Esophagus muscularis mucosa (tissue), 4 donors: ENCODE measurements at regions not wholly inside any gene's neighbourhood (a gene's known extent, or its start where the extent isn't known, plus 50 kb on each side); places are given as distances from the start of the nearest gene placed in this dataset.

Experiments
- DNase-seq: peaks from one replicate; pipeline ENCODE4 v3.0.0-alpha.2; 2017; ENCODE audit errors: extremely low spot score
- H3K27ac ChIP-seq, 4 donors: fragments of 200-600 bp; sonication (generic); replicated peaks in 1 of 4; 1 replicate in 3 of 4; 2 replicates in 1 of 4; pipeline ENCODE4 v1.5.1; 2016 to 2019; ENCODE audit warnings: mild to moderate bottlenecking in 1 of 4
- H3K27me3 ChIP-seq, 4 donors: fragments of 200-600 bp; sonication (generic); one replicate each; pipeline versions ENCODE4 v1.5.1 to v1.6.0; 2016 to 2019
- H3K36me3 ChIP-seq, 4 donors: fragments of 200-600 bp; sonication (generic); one replicate each; pipeline ENCODE4 v1.5.1; 2016 to 2019
- H3K4me1 ChIP-seq, 4 donors: fragments of 200-600 bp; sonication (generic); one replicate each; pipeline ENCODE4 v1.5.1; 2016 to 2019
- H3K4me3 ChIP-seq, 4 donors: fragments of 200-600 bp; sonication (generic); 1 replicate in 2 of 4; 2 replicates in 2 of 4; pipeline ENCODE4 v1.5.1; 2016 to 2019; ENCODE audit warnings: mild to moderate bottlenecking in 4 of 4, moderate library complexity in 1 of 4
- H3K9me3 ChIP-seq, 4 donors: fragments of 200-600 bp; sonication (generic); 1 replicate in 3 of 4; 2 replicates in 1 of 4; pipeline ENCODE4 v1.5.1; 2016 to 2019
- EP300 ChIP-seq: sonication (generic); formaldehyde crosslinking; IDR thresholded peaks from one replicate; pipeline ENCODE4 v1.6.1; 2017; ENCODE audit warnings: antibody characterized with exemption
- POLR2A ChIP-seq: fragments of 450-650 bp; IDR thresholded peaks from one replicate; pipeline ENCODE4 v1.6.1; 2017; ENCODE audit warnings: antibody characterized with exemption, moderate library complexity, mild to moderate bottlenecking, low read depth
- POLR2AphosphoS5 ChIP-seq, 2 donors: sonication (generic); formaldehyde crosslinking; IDR thresholded peaks; one replicate each; pipeline ENCODE4 v1.6.1; 2017; ENCODE audit warnings: antibody characterized with exemption in 2 of 2
- WGBS: methylation state at CpG from one replicate; pipeline ENCODE4 v1.1.5; 2018; 5-methylcytosine and 5-hydroxymethylcytosine counted together
- intact Hi-C: fragments of 100-400 bp; cut with DNase I; formaldehyde crosslinking; loops from one replicate; pipeline ENCODE4 v1.15.1; 2023
- TF ChIP-seq, protein P1 (sequence below), 3 experiments: fragments of 200-600 bp in 2 of 3; fragments of 450-650 bp in 1 of 3; sonication (generic) in 2 of 3; IDR thresholded peaks; one replicate each; pipeline ENCODE4 v1.5.1; 2017 to 2019; ENCODE audit warnings: antibody characterized with exemption in 3 of 3, mild to moderate bottlenecking in 2 of 3, moderate library complexity in 1 of 3

DNA sequence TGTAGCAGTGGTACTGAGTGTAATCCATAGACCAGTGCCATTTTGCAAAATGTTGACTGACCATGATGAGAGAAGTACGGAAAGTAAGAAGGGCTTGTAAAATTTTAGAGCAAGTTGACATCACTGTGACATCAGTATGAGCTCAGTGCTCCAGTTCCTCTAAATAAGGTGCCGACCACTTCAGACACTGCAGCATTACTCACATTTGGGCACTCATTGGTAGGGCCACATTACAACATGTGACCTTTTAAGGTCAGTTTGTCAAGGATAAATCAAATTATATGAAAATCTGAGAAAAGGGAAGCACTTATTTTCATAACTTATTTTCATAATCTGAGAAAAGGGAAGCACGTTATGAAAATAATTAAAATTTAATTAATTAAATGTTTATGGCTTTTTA is 128.0 kb upstream of the ERG start:
- Histone ChIP-seq H3K4me3 (no peak overlapping the region), H3K36me3 (no peaks in the 10 kb centered on the region), H3K27me3 (peaks cover 0 to 1% (median 0%) of the 10 kb centered on the region in 4 donors), H3K4me1 (no peaks in the 10 kb centered on the region), H3K9me3 (peaks cover 0 to 10% (median 0%) of the 10 kb centered on the region in 4 donors), H3K27ac (no peak overlapping the region)
- intact Hi-C loops = no loop called here
- no peak for DNase-seq
- TF ChIP-seq POLR2A (no peak), POLR2AphosphoS5 (IDR thresholded peaks at IDR 0.05) (no peak), EP300 (no peak)
- TF ChIP-seq, protein P1, sequence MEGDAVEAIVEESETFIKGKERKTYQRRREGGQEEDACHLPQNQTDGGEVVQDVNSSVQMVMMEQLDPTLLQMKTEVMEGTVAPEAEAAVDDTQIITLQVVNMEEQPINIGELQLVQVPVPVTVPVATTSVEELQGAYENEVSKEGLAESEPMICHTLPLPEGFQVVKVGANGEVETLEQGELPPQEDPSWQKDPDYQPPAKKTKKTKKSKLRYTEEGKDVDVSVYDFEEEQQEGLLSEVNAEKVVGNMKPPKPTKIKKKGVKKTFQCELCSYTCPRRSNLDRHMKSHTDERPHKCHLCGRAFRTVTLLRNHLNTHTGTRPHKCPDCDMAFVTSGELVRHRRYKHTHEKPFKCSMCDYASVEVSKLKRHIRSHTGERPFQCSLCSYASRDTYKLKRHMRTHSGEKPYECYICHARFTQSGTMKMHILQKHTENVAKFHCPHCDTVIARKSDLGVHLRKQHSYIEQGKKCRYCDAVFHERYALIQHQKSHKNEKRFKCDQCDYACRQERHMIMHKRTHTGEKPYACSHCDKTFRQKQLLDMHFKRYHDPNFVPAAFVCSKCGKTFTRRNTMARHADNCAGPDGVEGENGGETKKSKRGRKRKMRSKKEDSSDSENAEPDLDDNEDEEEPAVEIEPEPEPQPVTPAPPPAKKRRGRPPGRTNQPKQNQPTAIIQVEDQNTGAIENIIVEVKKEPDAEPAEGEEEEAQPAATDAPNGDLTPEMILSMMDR (IDR thresholded peaks at IDR 0.05) = no peak
- WGBS = 89% methylated on average over 3 of the region's 3 CpGs

GRCh38 chr21:38628349-38628748 is 130.1 kb upstream of the ERG start:
- Histone ChIP-seq H3K27me3 (peaks cover 0 to 6% (median 0%) of the 10 kb centered on the region in 4 donors), H3K9me3 (peaks cover 0 to 10% (median 0%) of the 10 kb centered on the region in 4 donors), H3K27ac (no peak overlapping the region), H3K4me1 (no peaks in the 10 kb centered on the region), H3K36me3 (no peaks in the 10 kb centered on the region), H3K4me3 (no peak overlapping the region)
- intact Hi-C loops = no loop called here
- WGBS = 96% methylated on average over 3 of the region's 3 CpGs
- TF ChIP-seq EP300 = no peak
- TF ChIP-seq POLR2AphosphoS5 (IDR thresholded peaks at IDR 0.05) = no peak
- TF ChIP-seq, protein P1 (IDR thresholded peaks at IDR 0.05) = no peak
- no peak for TF ChIP-seq POLR2A
- peak; percentile 83 for DNase-seq

- no peaks in the 10 kb centered on the region for H3K36me3 ChIP-seq
- H3K27me3 ChIP-seq = peaks cover 0 to 8% (median 0%) of the 10 kb centered on the region in 4 donors
- intact Hi-C loops = no loop called here
- H3K4me1 ChIP-seq = no peaks in the 10 kb centered on the region
- H3K9me3 ChIP-seq = peaks cover 0 to 10% (median 0%) of the 10 kb centered on the region in 4 donors
- no peak overlapping the region for H3K27ac ChIP-seq
- DNase-seq = no peak
- TF ChIP-seq POLR2A (no peak), EP300 (no peak), POLR2AphosphoS5 (IDR thresholded peaks at IDR 0.05) (no peak)
- TF ChIP-seq, protein P1 (IDR thresholded peaks at IDR 0.05) = no peak
- WGBS = 58% methylated on average over 6 of the region's 6 CpGs
- H3K4me3 ChIP-seq = no peak overlapping the region
Observed at GRCh38 chr21:38631206-38631605, 132.9 kb upstream of the ERG start.

DNA sequence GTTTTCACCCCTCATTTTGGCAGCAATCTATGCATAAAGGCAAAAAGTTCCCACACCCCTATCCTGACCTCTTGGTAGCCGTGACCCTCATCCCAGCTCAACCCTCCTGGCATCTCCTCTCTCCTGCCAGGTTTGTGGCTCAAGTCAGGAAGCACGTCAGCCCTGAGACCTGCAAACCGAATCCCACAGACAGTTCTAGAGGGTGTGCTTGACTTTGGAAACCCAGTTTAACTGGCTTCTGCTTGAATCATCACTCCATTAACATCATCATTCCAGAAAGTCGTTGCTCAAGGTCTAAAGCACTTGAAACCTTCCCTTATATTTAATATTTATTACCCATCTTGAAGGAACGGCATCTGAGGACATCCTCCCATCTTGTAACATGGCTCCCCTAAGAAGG is 133.4 kb upstream of the ERG start:
- H3K4me3 ChIP-seq = no peak overlapping the region
- 82% methylated on average over 5 of the region's 5 CpGs for WGBS
- intact Hi-C loops = no loop called here
- H3K27me3 ChIP-seq = peaks cover 0 to 13% (median 0%) of the 10 kb centered on the region in 4 donors
- no peak overlapping the region for H3K27ac ChIP-seq
- TF ChIP-seq, protein P1 (IDR thresholded peaks at IDR 0.05) = no peak
- TF ChIP-seq POLR2A (no peak), POLR2AphosphoS5 (IDR thresholded peaks at IDR 0.05) (no peak), EP300 (no peak)
- peaks cover 0 to 10% (median 0%) of the 10 kb centered on the region in 4 donors for H3K9me3 ChIP-seq
- no peak for DNase-seq
- H3K4me1 ChIP-seq = no peaks in the 10 kb centered on the region
- H3K36me3 ChIP-seq = no peaks in the 10 kb centered on the region

DNA sequence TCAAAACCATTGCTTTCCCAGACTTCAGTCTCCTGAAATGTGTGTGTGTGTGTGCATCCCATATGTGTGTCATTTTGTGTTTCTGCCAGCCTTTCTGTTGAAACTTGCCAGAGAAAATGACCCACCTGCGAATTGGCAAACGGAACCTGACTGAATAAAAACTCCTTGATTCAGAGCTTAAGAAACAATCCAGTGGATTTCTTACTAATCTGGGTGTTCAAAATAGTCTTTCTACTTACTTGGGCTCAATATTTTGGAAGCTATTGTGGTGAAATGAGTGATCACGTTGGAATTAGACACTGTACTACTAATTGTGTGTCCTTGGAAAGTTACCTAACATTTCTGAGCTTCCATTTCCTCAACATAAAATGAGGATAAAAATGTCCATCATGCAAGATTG is 138.9 kb upstream of the ERG start:
- H3K27me3 ChIP-seq = peaks cover 0 to 24% (median 0%) of the 10 kb centered on the region in 4 donors
- H3K27ac ChIP-seq = no peak overlapping the region
- intact Hi-C loops = no loop called here
- 81% methylated on average over 3 of the region's 3 CpGs for WGBS
- no peak overlapping the region for H3K4me3 ChIP-seq
- TF ChIP-seq, protein P1 (IDR thresholded peaks at IDR 0.05) = no peak
- TF ChIP-seq POLR2AphosphoS5 (IDR thresholded peaks at IDR 0.05) = no peak
- no peak for TF ChIP-seq POLR2A
- no peak for TF ChIP-seq EP300
- H3K36me3 ChIP-seq = no peaks in the 10 kb centered on the region
- no peaks in the 10 kb centered on the region for H3K9me3 ChIP-seq
- no peak for DNase-seq
- no peaks in the 10 kb centered on the region for H3K4me1 ChIP-seq
